Psoas muscle (tissue), 7 donors: ENCODE measurements at regions not wholly inside any gene's neighbourhood (a gene's known extent, or its start where the extent isn't known, plus 50 kb on each side); places are given as distances from the start of the nearest gene placed in this dataset.
"Not testable (repeated sequence)": the region's sequence is repeated elsewhere in the genome, so short reads cannot be mapped to it uniquely, and the experiment has no call there.

Source experiments
- ATAC-seq, 4 donors: fragments of 200-7000 bp; cut with Tn5 transposase; one replicate each; pipeline ENCODE4 v1.9.1; 2020; ENCODE audit warnings: moderate library complexity in 3 of 4, mild to moderate bottlenecking in 2 of 4
- DNase-seq, 2 donors: peaks; one replicate each; pipeline ENCODE4 v3.0.0-alpha.2; 2020
- H3K27ac ChIP-seq: fragments of 200-600 bp; one replicate; pipeline ENCODE4 v1.8.0; 2022
- H3K27me3 ChIP-seq, 3 donors: fragments of 200-600 bp in 1 of 3; one replicate each; pipeline versions ENCODE4 v1.6.1 to v1.8.0; 2013 to 2022; ENCODE audit warnings: low read length in 2 of 3, mild to moderate bottlenecking in 2 of 3, moderate library complexity in 1 of 3; ENCODE audit not compliant: insufficient read depth in 3 of 3
- H3K36me3 ChIP-seq, 2 donors: fragments of 200-600 bp in 1 of 2; one replicate each; pipeline versions ENCODE4 v1.6.1 to v1.8.0; 2013 to 2022; ENCODE audit warnings: low read depth in 1 of 2, mild to moderate bottlenecking in 1 of 2, moderate library complexity in 1 of 2; ENCODE audit not compliant: insufficient read depth in 1 of 2
- H3K4me1 ChIP-seq: fragments of 200-600 bp; one replicate; pipeline ENCODE4 v1.8.0; 2022
- H3K4me3 ChIP-seq: fragments of 200-600 bp; one replicate; pipeline ENCODE4 v1.8.0; 2022; ENCODE audit warnings: mild to moderate bottlenecking
- H3K9me3 ChIP-seq: fragments of 200-600 bp; one replicate; pipeline ENCODE4 v1.8.0; 2022
- WGBS, 3 donors: extraction: QIAGEN DNeasy Blood & Tissue Kit; methylation state at CpG; one replicate each; pipeline versions ENCODE4 v1.1.6 to v1.1.7; 2013; 5-methylcytosine and 5-hydroxymethylcytosine counted together
- intact Hi-C, 2 donors: fragments of 100-400 bp; cut with DNase I; formaldehyde crosslinking; loops; one replicate each; pipeline versions ENCODE4 v1.11.0 to v1.14.2; 2022
- TF ChIP-seq, protein P1 (sequence below): fragments of 200-600 bp; IDR thresholded peaks from one replicate; pipeline ENCODE4 v1.8.0; 2022; ENCODE audit warnings: antibody characterized with exemption
- donor health status: healthy with polysubstance abuse.
- donor health status: DM: no; HTN: no; CAD: no; lungs with moderate emphysema.
- donor health status: Bipolar disorder and iron deficiency.
- donor health status: healthy.
- donor health status: DM: yes; HTN: yes; CAD: no.
- donor health status: DM: no; HTN: no; CAD: no.
- donor health status: DM: yes; HTN: yes; CAD: no.

DNA sequence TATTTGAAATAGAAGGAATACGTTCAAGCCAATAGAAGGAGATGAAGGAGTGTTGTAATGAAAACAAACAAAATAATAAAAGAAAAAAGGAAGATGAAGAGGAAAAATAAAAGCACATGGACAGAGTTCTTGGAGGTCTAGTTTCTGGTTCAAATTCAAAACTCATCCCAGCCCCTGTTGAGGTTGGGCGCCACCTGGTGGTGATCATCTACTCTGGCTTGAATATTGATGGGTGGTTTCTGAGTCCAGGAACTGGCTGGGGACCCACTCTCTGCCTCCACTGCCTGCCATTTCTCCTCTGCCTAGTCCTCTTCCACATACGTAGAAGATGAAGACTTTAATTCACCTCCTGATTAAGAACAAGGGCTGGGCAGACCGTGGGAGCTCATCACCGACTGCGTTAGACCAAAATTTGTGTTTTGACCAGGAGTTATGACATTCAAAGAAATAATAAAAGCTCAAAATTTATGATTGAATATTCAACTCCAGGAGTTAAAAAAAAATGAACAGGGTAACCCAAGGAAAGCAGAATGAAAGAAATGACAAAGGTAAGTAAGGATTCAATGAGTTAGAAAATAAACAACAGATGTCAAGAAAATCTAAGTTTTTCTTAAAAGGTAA lies 99.0 kb upstream of the SLC1A3 start:
- H3K9me3 ChIP-seq = peaks cover 3% of the 10 kb centered on the region
- ATAC-seq (peak; percentile 57 to 74 (median 64)), DNase-seq (peak; percentile 79 to 85)
- WGBS, 3 donors = 59 to 62% (median 60%) methylated on average over 6 of the region's 6 CpGs
- no peaks in the 10 kb centered on the region for H3K4me1 ChIP-seq
- no peaks in the 10 kb centered on the region for H3K36me3 ChIP-seq
- intact Hi-C loops = loop anchor here in 1 of 2 donors (2.0 kb wide), 2 partner anchors 93 to 185 kb away; no protein-coding TSS in a partner anchor
- no peaks in the 10 kb centered on the region for H3K27me3 ChIP-seq
- H3K4me3 ChIP-seq = no peak overlapping the region
- TF ChIP-seq, protein P1, sequence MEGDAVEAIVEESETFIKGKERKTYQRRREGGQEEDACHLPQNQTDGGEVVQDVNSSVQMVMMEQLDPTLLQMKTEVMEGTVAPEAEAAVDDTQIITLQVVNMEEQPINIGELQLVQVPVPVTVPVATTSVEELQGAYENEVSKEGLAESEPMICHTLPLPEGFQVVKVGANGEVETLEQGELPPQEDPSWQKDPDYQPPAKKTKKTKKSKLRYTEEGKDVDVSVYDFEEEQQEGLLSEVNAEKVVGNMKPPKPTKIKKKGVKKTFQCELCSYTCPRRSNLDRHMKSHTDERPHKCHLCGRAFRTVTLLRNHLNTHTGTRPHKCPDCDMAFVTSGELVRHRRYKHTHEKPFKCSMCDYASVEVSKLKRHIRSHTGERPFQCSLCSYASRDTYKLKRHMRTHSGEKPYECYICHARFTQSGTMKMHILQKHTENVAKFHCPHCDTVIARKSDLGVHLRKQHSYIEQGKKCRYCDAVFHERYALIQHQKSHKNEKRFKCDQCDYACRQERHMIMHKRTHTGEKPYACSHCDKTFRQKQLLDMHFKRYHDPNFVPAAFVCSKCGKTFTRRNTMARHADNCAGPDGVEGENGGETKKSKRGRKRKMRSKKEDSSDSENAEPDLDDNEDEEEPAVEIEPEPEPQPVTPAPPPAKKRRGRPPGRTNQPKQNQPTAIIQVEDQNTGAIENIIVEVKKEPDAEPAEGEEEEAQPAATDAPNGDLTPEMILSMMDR = peak; percentile 84
- H3K27ac ChIP-seq = no peak overlapping the region

DNA sequence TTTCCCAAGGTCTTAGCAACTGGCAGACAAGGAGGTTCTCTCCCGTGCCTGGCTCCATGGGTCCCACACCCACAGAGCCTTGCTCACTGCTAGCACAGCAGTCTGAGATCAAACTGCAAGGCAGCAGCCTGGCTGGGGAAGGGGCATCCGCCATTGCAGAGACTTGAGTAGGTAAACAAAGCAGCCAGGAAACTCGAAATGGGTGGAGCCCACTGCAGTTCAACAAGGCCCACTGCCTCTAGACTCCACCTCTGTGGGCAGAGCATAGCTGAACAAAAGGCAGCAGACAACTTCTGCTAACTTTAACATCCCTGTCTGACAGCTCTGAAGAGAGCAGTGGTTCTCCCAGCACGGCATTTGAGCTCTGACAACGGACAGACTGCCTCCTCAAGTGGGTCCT lies 98.1 kb upstream of the SLC1A3 start:
- H3K36me3 ChIP-seq, ATAC-seq, intact Hi-C loops, H3K27ac ChIP-seq, H3K27me3 ChIP-seq, H3K9me3 ChIP-seq, H3K4me1 ChIP-seq, H3K4me3 ChIP-seq, DNase-seq: not testable (repeated sequence)
- WGBS, 3 donors = 53 to 68% (median 62%) methylated on average over 5 of the region's 5 CpGs

DNA sequence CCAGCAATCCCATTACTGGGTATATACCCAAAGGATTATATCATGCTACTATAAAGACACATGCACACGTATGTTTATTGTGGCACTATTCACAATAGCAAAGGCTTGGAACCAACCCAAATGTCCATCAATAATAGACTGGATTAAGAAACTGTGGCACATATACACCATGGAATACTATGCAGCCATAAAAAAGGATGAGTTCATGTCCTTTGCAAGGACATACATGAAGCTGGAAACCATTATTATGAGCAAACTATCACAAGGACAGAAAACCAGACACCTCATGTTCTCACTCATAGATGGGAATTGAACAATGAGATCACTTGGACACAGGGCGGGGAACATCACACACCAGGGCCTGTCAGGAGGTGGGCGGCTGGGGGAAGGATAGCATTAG lies 92.8 kb upstream of the SLC1A3 start:
- DNase-seq, ATAC-seq, H3K4me1 ChIP-seq, H3K4me3 ChIP-seq, H3K27ac ChIP-seq, H3K36me3 ChIP-seq, H3K9me3 ChIP-seq, intact Hi-C loops, H3K27me3 ChIP-seq: not testable (repeated sequence)
- 95 to 98% (median 97%) methylated on average over 3 of the region's 3 CpGs for WGBS, 3 donors

GRCh38 chr5:36519881-36520280 lies 86.5 kb upstream of the SLC1A3 start:
- no peaks in the 10 kb centered on the region for H3K36me3 ChIP-seq
- no peaks in the 10 kb centered on the region for H3K4me1 ChIP-seq
- H3K4me3 ChIP-seq = no peak overlapping the region
- no peak overlapping the region for H3K27ac ChIP-seq
- 91 to 95% (median 94%) methylated on average over 2 of the region's 2 CpGs for WGBS, 3 donors
- ATAC-seq (no peak), DNase-seq (no peak)
- TF ChIP-seq, protein P1 = no peak
- intact Hi-C loops = no loop called here
- no peaks in the 10 kb centered on the region for H3K27me3 ChIP-seq
- H3K9me3 ChIP-seq = no peaks in the 10 kb centered on the region

DNA sequence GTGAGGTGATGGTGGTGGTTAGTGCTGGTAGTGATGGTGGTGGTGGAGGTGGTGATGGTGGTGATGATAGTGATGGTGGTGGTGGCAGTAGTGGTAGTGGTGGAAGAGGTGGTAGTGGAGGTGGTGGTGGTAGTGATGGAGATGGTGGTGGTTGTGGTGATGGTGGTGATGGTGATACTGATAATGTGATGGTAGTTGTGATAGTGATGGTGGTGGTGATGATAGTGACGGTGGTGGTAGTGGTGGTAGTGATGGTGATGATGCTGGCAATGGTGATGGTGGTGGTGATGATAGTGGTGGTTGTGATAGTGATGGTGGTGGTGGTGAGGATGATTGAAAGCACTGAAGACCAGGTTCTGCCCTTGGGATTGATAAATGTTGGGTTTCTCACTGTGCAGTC lies 85.2 kb upstream of the SLC1A3 start:
- DNase-seq (no peak), ATAC-seq (no peak)
- no peaks in the 10 kb centered on the region for H3K36me3 ChIP-seq
- H3K27me3 ChIP-seq = no peaks in the 10 kb centered on the region
- H3K27ac ChIP-seq = no peak overlapping the region
- no peak overlapping the region for H3K4me3 ChIP-seq
- no peaks in the 10 kb centered on the region for H3K9me3 ChIP-seq
- intact Hi-C loops = no loop called here
- WGBS, 3 donors = 45 to 100% (median 96%) methylated on average over 1 of the region's 1 CpG
- TF ChIP-seq, protein P1 = no peak
- H3K4me1 ChIP-seq = no peaks in the 10 kb centered on the region
